Embryonic facial prominence (tissue), 1 donor: ENCODE measurements at regions not wholly inside any gene's neighbourhood (a gene's known extent, or its start where the extent isn't known, plus 50 kb on each side); places are given as distances from the start of the nearest gene placed in this dataset.

Experiments
- DNase-seq: peaks from one replicate; pipeline ENCODE4 v3.0.0-alpha.2; 2016; ENCODE audit errors: extremely low spot score

GRCh38 chr5:165894916-165895315 lies 2389.5 kb downstream of the MAT2B start:
- DNase-seq: no peak

GRCh38 chr5:165903835-165904234 lies 2387.6 kb upstream of the WWC1 start:
- DNase-seq: no peak

- DNase-seq: no peak
Measured at GRCh38 chr5:165906871-165907270, 2384.6 kb upstream of the WWC1 start.

- no peak for DNase-seq
Measured at GRCh38 chr5:165913059-165913458, 2378.4 kb upstream of the WWC1 start.

GRCh38 chr5:165914456-165914855 lies 2377.0 kb upstream of the WWC1 start:
- DNase-seq: no peak

- no peak for DNase-seq
Measured at GRCh38 chr5:165919196-165919595, 2372.2 kb upstream of the WWC1 start.

- no peak for DNase-seq
Measured at GRCh38 chr5:165920655-165921054, 2370.8 kb upstream of the WWC1 start.

- no peak for DNase-seq
Measured at GRCh38 chr5:165928971-165929370, 2362.5 kb upstream of the WWC1 start.

GRCh38 chr5:165940541-165940940 lies 2350.9 kb upstream of the WWC1 start:
- DNase-seq: no peak

- no peak for DNase-seq
Measured at GRCh38 chr5:165956854-165957253, 2334.6 kb upstream of the WWC1 start.

GRCh38 chr5:165981671-165982070 lies 2309.8 kb upstream of the WWC1 start:
- no peak for DNase-seq

GRCh38 chr5:165996201-165996875 lies 2295.1 kb upstream of the WWC1 start:
- peak; percentile 25 for DNase-seq

- no peak for DNase-seq
Measured at GRCh38 chr5:165999693-166000320, 2291.6 kb upstream of the WWC1 start.

- DNase-seq: no peak
Measured at GRCh38 chr5:166004006-166004405, 2287.4 kb upstream of the WWC1 start.

GRCh38 chr5:166013415-166013814 lies 2278.0 kb upstream of the WWC1 start:
- no peak for DNase-seq

- no peak for DNase-seq
Measured at GRCh38 chr5:166014256-166014655, 2277.2 kb upstream of the WWC1 start.

- DNase-seq: no peak
Measured at GRCh38 chr5:166018716-166019115, 2272.7 kb upstream of the WWC1 start.

GRCh38 chr5:166022065-166022464 lies 2269.4 kb upstream of the WWC1 start:
- DNase-seq: no peak

- no peak for DNase-seq
Measured at GRCh38 chr5:166024970-166025369, 2266.5 kb upstream of the WWC1 start.

GRCh38 chr5:166027582-166027981 lies 2263.9 kb upstream of the WWC1 start:
- no peak for DNase-seq

GRCh38 chr5:166031926-166032325 lies 2259.5 kb upstream of the WWC1 start:
- DNase-seq: no peak

- no peak for DNase-seq
Measured at GRCh38 chr5:166032601-166033000, 2258.8 kb upstream of the WWC1 start.

GRCh38 chr5:166045961-166046360 lies 2245.5 kb upstream of the WWC1 start:
- DNase-seq: no peak

- DNase-seq: no peak
Measured at GRCh38 chr5:166046956-166047355, 2244.5 kb upstream of the WWC1 start.
